ENCODE measurements at regions not wholly inside any gene's neighbourhood (a gene's known extent, or its start where the extent isn't known, plus 50 kb on each side); places are given as distances from the start of the nearest gene placed in this dataset.
A peak's percentile ranks its signal among the peaks of the same experiment; 100 is the strongest.

DNA sequence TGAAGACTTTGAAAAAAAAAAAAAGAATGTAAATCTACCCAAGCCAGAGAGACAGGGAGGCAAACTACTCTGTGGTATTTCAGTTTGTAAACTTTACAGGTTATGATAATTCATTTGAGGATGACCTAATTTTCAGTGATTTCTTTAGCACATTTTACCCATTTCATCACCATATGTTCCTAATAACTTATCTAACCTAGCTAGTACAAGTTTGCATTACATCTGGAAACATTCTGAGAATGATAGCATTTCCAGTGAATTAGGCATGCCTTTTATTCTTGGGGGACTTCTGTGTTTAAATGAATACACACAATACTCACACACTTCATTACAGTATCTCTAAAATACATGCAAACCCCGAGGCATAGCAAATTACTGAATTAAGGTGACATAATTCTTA is 1055.5 kb downstream of the PCDH18 start:
- DNase-seq = no peak

DNA sequence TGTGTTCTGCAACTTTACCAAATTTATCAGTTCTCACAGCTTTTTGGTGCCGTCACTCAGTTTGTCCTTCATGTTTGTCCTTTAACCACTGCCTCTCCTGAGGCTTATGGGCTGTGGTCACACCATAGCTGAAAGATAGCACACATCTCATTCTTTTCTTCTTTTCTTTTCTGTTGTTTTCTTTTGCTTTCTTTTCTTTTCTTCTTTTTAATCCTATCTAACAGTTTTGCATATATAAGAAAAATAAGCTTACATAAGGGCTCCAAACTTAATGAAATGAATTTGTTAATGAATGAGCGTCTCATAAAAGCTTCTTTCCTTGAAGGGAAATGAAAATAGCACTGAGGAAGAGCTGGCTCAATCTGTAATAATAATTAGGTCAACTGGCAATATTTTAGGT is 1061.2 kb downstream of the PCDH18 start:
- DNase-seq = no peak

GRCh38 chr4:136465691-136466090 is 1066.6 kb downstream of the PCDH18 start:
- DNase-seq = no peak

DNA sequence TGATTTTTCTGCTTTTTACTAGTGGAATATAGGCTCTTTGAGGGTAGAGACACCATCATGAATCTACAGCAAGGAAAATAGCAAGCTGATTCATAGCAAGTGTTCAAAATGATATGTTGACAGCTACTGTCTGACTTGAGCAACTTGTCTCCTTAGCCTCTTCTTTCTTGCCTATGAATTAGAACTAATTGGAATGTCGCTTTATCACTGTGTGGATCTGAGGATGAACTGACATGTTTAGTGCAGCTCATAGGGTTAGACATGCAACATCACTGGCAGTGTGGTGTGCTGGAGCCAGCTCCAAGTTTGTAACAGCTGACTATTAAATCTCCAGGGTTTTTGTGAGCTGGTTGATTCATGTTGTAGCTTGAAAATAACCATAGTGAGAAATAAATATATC is 1068.4 kb downstream of the PCDH18 start:
- no peak for DNase-seq

GRCh38 chr4:136461533-136461932 is 1070.8 kb downstream of the PCDH18 start:
- no peak for DNase-seq

DNA sequence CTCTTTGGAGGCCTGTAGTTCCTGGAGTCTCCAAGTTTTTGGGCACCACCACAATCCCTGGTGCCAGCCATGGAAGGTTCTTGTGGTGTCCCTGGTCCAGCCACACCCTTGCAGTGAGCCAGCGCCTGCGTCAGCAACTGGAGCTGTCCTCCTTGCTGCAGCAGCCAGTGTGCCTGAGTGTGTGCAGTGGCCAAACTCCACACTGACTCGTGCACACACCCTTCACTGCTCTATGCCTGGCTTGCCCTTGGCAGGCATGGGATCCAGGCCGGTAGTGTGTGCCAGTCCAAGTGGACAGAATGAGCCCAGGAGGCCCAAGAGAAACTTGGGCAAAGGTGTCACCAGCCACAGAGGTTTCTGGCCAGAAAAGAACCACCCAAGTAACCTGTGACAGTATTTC is 1074.0 kb downstream of the PCDH18 start:
- DNase-seq = no peak

GRCh38 chr4:136457577-136457976 is 1074.7 kb downstream of the PCDH18 start:
- DNase-seq = no peak

GRCh38 chr4:136457004-136457403 is 1075.3 kb downstream of the PCDH18 start:
- DNase-seq = no peak

DNA sequence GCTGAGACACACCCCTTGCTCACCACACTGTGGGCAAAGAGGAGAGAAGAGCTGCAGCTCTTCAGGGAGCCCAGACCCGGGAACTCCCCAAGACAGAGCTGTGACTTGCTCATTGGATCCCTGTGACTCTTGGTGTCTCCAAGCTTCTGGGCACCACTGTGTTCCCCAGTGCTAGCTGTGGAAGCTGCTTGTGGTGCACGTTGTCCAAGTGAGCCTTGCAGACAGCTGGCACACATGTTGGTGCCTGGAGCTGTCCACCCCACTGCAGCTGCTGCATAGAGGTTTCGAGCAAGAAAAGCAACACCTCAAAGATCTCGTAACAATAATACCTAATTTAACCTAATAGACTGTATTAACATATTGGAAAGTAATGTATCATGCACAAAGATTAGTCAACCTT is 1089.3 kb downstream of the PCDH18 start:
- no peak for DNase-seq

- no peak for DNase-seq
Measured at GRCh38 chr4:136442447-136442846, 1089.8 kb downstream of the PCDH18 start.

GRCh38 chr4:136441629-136442282 is 1090.5 kb downstream of the PCDH18 start:
- no peak for DNase-seq

- no peak for DNase-seq
Measured at GRCh38 chr4:136438645-136439044, 1093.6 kb downstream of the PCDH18 start.

DNA sequence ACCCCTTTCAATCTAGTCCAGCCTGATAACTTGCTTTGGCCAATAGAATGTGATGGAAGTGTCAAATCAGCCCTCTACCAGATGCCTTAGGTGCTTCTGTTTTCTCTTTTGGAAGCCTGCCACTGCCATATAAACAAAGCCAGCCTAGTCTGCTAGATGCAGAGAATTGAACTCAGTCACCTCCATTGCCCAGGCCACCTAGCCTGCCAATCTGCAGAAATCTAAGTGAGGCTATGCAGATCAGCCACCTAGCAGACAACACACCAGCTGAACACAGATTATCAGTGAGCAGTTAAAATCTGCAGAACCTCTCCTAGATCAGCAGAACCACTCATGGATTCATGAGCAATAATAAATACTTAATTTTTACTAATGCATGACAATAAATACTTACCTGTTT is 1108.2 kb downstream of the PCDH18 start:
- peak; percentile 22 for DNase-seq

DNA sequence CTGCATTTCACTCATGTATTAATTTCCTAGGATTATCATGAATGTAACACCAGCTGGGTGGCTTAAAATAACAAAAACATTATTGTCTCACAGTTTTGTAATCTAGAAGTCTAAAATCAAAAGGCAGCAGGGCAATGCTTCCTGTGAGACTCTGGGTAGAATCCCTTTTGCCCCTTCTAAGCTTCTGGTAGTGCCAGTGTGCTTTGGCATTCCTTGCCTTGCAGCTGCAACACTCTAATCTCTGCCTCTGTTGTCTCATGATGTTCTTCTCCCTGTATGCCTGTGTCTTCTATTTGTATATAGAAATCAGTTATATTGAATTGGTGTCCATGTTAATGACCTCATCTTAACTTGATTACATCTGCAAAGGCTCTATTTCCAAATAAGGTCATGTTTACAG is 1117.3 kb downstream of the PCDH18 start:
- DNase-seq = no peak

GRCh38 chr4:136412708-136413107 is 1119.6 kb downstream of the PCDH18 start:
- no peak for DNase-seq

GRCh38 chr4:136400829-136401228 is 1131.5 kb downstream of the PCDH18 start:
- DNase-seq = no peak

- DNase-seq = no peak
Measured at GRCh38 chr4:136395212-136395722, 1137.0 kb downstream of the PCDH18 start.

GRCh38 chr4:136392576-136392975 is 1139.7 kb downstream of the PCDH18 start:
- DNase-seq = no peak

DNA sequence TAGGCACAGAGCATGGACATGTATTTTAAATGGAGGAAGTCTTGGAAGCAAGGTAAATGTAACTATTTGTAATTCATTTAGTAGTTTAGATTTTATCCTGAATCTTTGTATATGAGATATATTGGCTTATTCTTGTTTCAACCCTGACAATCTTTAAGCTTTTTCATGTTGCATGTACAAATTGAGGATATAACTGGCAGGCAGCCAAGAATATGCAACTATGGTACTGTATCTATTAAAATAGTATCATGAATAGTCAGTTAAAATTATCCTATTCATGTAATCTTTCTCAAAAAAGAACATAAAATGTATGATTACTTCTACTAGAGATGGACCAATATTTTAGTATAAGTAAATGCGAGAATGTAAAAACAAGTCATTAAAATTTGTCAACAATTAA is 1141.5 kb downstream of the PCDH18 start:
- peak; percentile 5 for DNase-seq

GRCh38 chr4:136383082-136383481 is 1149.2 kb downstream of the PCDH18 start:
- no peak for DNase-seq

GRCh38 chr4:136371231-136371630 is 1161.1 kb downstream of the PCDH18 start:
- no peak for DNase-seq

- DNase-seq = no peak
Measured at GRCh38 chr4:136369073-136369472, 1163.2 kb downstream of the PCDH18 start.

DNA sequence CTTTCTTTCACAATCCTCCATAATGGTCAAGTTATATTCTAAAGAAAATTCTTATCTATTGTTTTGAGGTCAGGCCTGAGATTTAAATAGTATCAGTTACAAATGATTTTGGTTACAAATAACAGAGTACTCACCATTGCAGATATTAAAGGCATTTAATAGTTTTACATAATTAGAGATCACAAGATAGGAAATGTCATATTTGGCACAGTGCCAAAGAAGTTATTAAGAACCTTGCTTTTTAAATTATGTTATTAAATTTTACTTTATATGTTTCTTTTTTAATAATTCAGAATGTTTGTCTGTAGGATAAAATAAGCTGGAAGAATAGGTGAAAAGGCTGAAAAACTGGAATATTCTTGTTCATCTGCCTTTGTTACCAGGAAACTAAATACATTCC is 1174.7 kb downstream of the PCDH18 start:
- DNase-seq = no peak

DNA sequence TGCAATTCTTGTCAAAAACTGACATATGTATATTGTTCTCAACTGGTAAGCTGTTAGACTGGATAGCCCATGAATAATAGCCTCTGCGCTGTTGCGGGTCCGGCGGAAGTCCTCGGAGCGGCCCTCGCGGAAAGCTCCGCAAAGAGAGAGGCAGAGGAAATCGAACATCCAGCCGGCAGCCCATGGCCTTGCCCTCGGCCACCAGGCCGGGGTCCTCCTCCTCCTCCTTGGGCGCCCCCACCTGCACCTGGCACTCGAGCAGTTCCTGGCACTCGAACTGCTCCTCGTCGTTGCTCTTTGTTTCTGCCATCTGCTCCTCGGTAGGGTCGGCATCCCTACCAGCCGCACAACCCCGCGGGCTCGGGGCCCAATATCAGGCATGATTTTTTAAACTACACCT is 1176.3 kb downstream of the PCDH18 start:
- DNase-seq = no peak

DNA sequence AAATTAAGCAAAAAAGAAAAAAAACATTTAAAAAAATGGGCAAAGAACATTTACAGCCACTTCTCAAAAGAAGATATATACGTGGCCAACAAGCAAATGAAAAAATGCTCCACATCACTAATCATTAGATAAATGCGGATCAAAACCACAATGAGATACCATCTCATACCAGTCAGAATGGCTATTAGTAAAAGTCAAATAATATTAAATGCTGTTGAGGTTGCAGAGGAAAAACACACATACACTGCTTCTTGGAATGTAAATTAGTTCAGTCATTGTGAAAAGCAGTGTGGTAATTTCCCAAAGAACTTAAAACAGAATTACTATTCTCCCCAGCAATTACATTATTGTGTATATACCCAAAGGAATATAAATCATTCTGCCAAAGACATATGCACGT is 1189.0 kb downstream of the PCDH18 start:
- no peak for DNase-seq

Data from NCI-H2171 treated with DMSO at 0.1 percent for 48 hours (cell line).